ENCODE measurements at regions not wholly inside any gene's neighbourhood (a gene's known extent, or its start where the extent isn't known, plus 50 kb on each side); places are given as distances from the start of the nearest gene placed in this dataset.
A peak's percentile ranks its signal among the peaks of the same experiment; 100 is the strongest.
"Not testable (repeated sequence)": the region's sequence is repeated elsewhere in the genome, so short reads cannot be mapped to it uniquely, and the experiment has no call there.

GRCh38 chr1:199058281-199058680 is 419.4 kb downstream of the PTPRC start:
- DNase-seq, result no peak

GRCh38 chr1:199064971-199065370 is 426.1 kb downstream of the PTPRC start:
- no peak for DNase-seq

GRCh38 chr1:199067483-199067882 is 428.6 kb downstream of the PTPRC start:
- DNase-seq, result no peak

- no peak for DNase-seq
These were observed 432.2 kb downstream of the PTPRC start for GRCh38 chr1:199071080-199071479.

GRCh38 chr1:199073166-199073565 is 434.3 kb downstream of the PTPRC start:
- DNase-seq, result no peak

GRCh38 chr1:199075792-199076191 is 437.0 kb downstream of the PTPRC start:
- no peak for DNase-seq

GRCh38 chr1:199079994-199080393 is 441.2 kb downstream of the PTPRC start:
- DNase-seq, result no peak

- no peak for DNase-seq
These were observed 442.9 kb downstream of the PTPRC start for GRCh38 chr1:199081739-199082138.

- no peak for DNase-seq
These were observed 444.0 kb downstream of the PTPRC start for GRCh38 chr1:199082778-199083389.

- no peak for DNase-seq
These were observed 444.8 kb downstream of the PTPRC start for GRCh38 chr1:199083680-199084079.

GRCh38 chr1:199084293-199084692 is 445.5 kb downstream of the PTPRC start:
- DNase-seq, result no peak

GRCh38 chr1:199085903-199086302 is 447.1 kb downstream of the PTPRC start:
- no peak for DNase-seq

GRCh38 chr1:199087144-199087543 is 448.3 kb downstream of the PTPRC start:
- DNase-seq, result no peak

GRCh38 chr1:199089393-199090122 is 450.7 kb downstream of the PTPRC start:
- DNase-seq, result no peak

- not testable (repeated sequence) for DNase-seq
These were observed 456.8 kb downstream of the PTPRC start for GRCh38 chr1:199095628-199096027.

GRCh38 chr1:199096591-199096990 is 457.8 kb downstream of the PTPRC start:
- DNase-seq, result no peak

- no peak for DNase-seq
These were observed 459.6 kb downstream of the PTPRC start for GRCh38 chr1:199098468-199098867.

GRCh38 chr1:199101139-199101538 is 462.3 kb downstream of the PTPRC start:
- DNase-seq, result no peak

GRCh38 chr1:199101635-199102034 is 462.8 kb downstream of the PTPRC start:
- DNase-seq, result no peak

- DNase-seq, result no peak
These were observed 463.4 kb downstream of the PTPRC start for GRCh38 chr1:199102239-199102638.

- no peak for DNase-seq
These were observed 470.3 kb downstream of the PTPRC start for GRCh38 chr1:199109160-199109559.

GRCh38 chr1:199112365-199112764 is 473.5 kb downstream of the PTPRC start:
- DNase-seq, result no peak

- DNase-seq, result peak; percentile 65
These were observed 474.5 kb downstream of the PTPRC start for GRCh38 chr1:199113265-199113869.

- DNase-seq, result no peak
These were observed 477.6 kb downstream of the PTPRC start for GRCh38 chr1:199116488-199116887.

All from activated CD4-positive, CD25-positive, alpha-beta regulatory T cell treated with anti-CD3 and anti-CD28 coated beads, Interleukin-2, amount 50 U/mL, for 72 hours (primary cell).